DOHH2 (cell line): ENCODE measurements at regions not wholly inside any gene's neighbourhood (a gene's known extent, or its start where the extent isn't known, plus 50 kb on each side); places are given as distances from the start of the nearest gene placed in this dataset.

Experiments used
- H3F3A ChIP-seq: fragments of 200-600 bp; sonication (generic), shearing (Covaris generic); 2 replicates; pipeline ENCODE4 v1.6.0; 2016; ENCODE audit warnings: antibody characterized with exemption, mild to moderate bottlenecking; ENCODE audit not compliant: control insufficient read depth, insufficient read depth
- H3K27ac ChIP-seq: fragments of 200-600 bp; sonication (generic); 2 replicates; pipeline ENCODE4 v1.5.1; 2014; ENCODE audit warnings: low read depth, mild to moderate bottlenecking, low read length, moderate library complexity
- H3K27me3 ChIP-seq: fragments of 200-600 bp; sonication (generic); 2 replicates; pipeline ENCODE4 v1.6.1; 2014; ENCODE audit warnings: mild to moderate bottlenecking, low read length, mixed read lengths; ENCODE audit not compliant: control insufficient read depth
- H3K36me3 ChIP-seq: fragments of 200-600 bp; sonication (generic); 2 replicates; pipeline ENCODE4 v1.6.1; 2014; ENCODE audit warnings: mild to moderate bottlenecking, low read length, moderate library complexity, mixed read lengths; ENCODE audit not compliant: control insufficient read depth
- H3K4me1 ChIP-seq: fragments of 200-600 bp; sonication (generic); 2 replicates; pipeline ENCODE4 v1.6.1; 2014; ENCODE audit warnings: mild to moderate bottlenecking, low read length, mixed read lengths; ENCODE audit not compliant: control insufficient read depth
- H3K4me2 ChIP-seq: fragments of 200-600 bp; sonication (generic); 2 replicates; pipeline ENCODE4 v1.6.0; 2014; ENCODE audit warnings: mild to moderate bottlenecking, low read length, moderate library complexity
- H3K4me3 ChIP-seq: fragments of 200-600 bp; sonication (generic); 2 replicates; pipeline ENCODE4 v1.5.1; 2014; ENCODE audit warnings: mild to moderate bottlenecking, low read length, mixed read lengths
- H3K79me2 ChIP-seq: fragments of 200-600 bp; sonication (generic); 2 replicates; pipeline ENCODE4 v1.6.1; 2014; ENCODE audit warnings: mild to moderate bottlenecking, low read length, mixed read lengths; ENCODE audit not compliant: control insufficient read depth
- H3K9me2 ChIP-seq: fragments of 200-600 bp; sonication (generic); replicated peaks from 2 replicates; pipeline ENCODE4 v1.6.1; 2014; ENCODE audit warnings: mild to moderate bottlenecking, low read length, mixed read lengths; ENCODE audit not compliant: control insufficient read depth
- H3K9me3 ChIP-seq: fragments of 200-600 bp; sonication (generic); 2 replicates; pipeline ENCODE4 v1.6.1; 2014; ENCODE audit warnings: antibody characterized with exemption, low read length, mixed read lengths; ENCODE audit not compliant: control insufficient read depth, insufficient read depth
- H4K20me1 ChIP-seq: fragments of 200-600 bp; sonication (generic); 2 replicates; pipeline ENCODE4 v1.6.0; 2014; ENCODE audit warnings: low read depth, mild to moderate bottlenecking, antibody characterized with exemption, low read length, moderate library complexity; ENCODE audit not compliant: control insufficient read depth, insufficient read depth
- EZH2phosphoT487 ChIP-seq: fragments of 200-600 bp; sonication (generic); IDR thresholded peaks from 2 replicates; pipeline ENCODE4 v1.6.1; 2017; ENCODE audit warnings: borderline replicate concordance, mild to moderate bottlenecking, antibody characterized with exemption, low read length, moderate library complexity, mixed read lengths
- TF ChIP-seq, protein P1 (sequence below): fragments of 200-600 bp; sonication (generic); IDR thresholded peaks from one replicate; pipeline ENCODE4 v1.5.1; 2014; ENCODE audit warnings: antibody characterized with exemption, mild to moderate bottlenecking, low read depth, low read length; ENCODE audit not compliant: poor library complexity, severe bottlenecking

DNA sequence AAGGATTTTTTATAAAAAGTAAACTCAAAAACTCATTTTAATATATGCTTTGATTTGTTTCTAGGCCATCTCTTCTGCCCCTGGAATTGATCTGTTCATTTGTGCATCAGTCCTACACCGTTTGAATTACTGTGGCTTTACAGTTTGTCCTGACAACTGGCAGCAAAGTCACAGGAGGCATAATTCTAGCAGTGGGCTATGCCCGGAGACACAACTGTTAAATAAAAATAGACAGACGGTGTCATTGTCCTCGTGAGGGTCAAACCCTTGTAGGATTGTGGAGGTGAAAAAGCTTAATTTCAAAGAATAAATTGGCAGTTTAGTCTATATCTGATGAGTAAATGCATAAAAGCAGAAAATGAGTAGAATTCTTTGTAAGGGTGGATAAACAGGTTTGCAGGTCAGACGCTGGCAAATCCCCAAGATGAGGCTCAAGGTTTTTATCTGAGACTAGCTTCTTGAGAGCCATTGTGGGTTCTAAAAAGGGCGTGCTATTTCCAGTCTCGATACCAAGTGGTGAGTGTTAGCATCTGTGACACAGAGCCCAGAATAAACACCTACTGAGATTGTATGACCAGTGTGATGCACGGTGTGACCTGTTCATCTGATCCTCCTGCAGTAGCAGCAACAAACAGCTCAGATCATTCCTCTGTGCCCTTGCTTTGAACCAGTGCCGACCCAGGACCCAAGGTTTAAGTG lies 51.5 kb upstream of the SLCO3A1 start:
- Histone ChIP-seq H3K27ac (no peak overlapping the region), H3K9me3 (no peaks in the 10 kb centered on the region), H3K9me2 (no peaks in the 10 kb centered on the region), H3K4me1 (no peaks in the 10 kb centered on the region), H3F3A (no peaks in the 10 kb centered on the region), H3K27me3 (peaks cover 3% of the 10 kb centered on the region; the same call in 1 of the 2 replicates), H3K4me2 (no peak overlapping the region), H4K20me1 (no peaks in the 10 kb centered on the region), H3K36me3 (no peaks in the 10 kb centered on the region), H3K79me2 (no peaks in the 10 kb centered on the region), H3K4me3 (no peak overlapping the region)
- TF ChIP-seq EZH2phosphoT487: no peak
- TF ChIP-seq, protein P1, sequence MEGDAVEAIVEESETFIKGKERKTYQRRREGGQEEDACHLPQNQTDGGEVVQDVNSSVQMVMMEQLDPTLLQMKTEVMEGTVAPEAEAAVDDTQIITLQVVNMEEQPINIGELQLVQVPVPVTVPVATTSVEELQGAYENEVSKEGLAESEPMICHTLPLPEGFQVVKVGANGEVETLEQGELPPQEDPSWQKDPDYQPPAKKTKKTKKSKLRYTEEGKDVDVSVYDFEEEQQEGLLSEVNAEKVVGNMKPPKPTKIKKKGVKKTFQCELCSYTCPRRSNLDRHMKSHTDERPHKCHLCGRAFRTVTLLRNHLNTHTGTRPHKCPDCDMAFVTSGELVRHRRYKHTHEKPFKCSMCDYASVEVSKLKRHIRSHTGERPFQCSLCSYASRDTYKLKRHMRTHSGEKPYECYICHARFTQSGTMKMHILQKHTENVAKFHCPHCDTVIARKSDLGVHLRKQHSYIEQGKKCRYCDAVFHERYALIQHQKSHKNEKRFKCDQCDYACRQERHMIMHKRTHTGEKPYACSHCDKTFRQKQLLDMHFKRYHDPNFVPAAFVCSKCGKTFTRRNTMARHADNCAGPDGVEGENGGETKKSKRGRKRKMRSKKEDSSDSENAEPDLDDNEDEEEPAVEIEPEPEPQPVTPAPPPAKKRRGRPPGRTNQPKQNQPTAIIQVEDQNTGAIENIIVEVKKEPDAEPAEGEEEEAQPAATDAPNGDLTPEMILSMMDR: no peak

DNA sequence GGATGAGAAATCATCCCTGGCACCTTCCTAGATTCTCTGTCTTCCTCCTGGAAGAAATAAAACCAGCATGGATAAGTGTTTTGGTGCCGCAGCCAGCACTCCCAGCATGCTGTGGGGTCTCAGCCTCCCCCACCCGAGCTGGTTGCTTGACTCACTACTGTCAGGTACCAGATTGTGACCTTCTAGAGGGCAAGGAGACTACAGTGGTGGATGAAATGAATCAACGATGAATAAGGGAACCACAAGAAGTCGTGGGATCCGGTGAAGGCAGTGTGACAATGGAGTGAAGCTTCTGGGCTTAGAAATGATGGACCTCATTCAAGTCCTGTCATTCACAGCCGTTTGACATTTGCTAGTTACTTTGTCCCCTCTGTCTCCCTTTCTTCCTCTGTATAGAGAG lies 50.2 kb upstream of the SLCO3A1 start:
- Histone ChIP-seq H3K4me2 (no peak overlapping the region), H3K9me2 (no peaks in the 10 kb centered on the region)
- no peak for TF ChIP-seq EZH2phosphoT487
- TF ChIP-seq, protein P1: no peak

More for the DNA sequence above, 50.2 kb upstream of the SLCO3A1 start:
- Histone ChIP-seq H3K27ac (no peak overlapping the region), H3K36me3 (no peaks in the 10 kb centered on the region), H3F3A (no peaks in the 10 kb centered on the region), H3K4me3 (no peak overlapping the region), H3K9me3 (no peaks in the 10 kb centered on the region), H3K4me1 (no peaks in the 10 kb centered on the region), H3K79me2 (no peaks in the 10 kb centered on the region), H3K27me3 (peaks cover 3% of the 10 kb centered on the region; the same call in 1 of the 2 replicates), H4K20me1 (no peaks in the 10 kb centered on the region)
